PC-3 (cell line): ENCODE measurements at regions not wholly inside any gene's neighbourhood (a gene's known extent, or its start where the extent isn't known, plus 50 kb on each side); places are given as distances from the start of the nearest gene placed in this dataset.

Source experiments
- ATAC-seq: fragments of 200-7000 bp; cut with Tn5 transposase; 2 replicates; pipeline ENCODE4 v1.9.1; 2020; ENCODE audit warnings: mild to moderate bottlenecking, moderate library complexity
- BruUV-seq: library from RNA; stranded (reverse); fragments of 400-500 nt; replicated peaks from 2 replicates; lab custom pipeline; 2021; lab: Mats Ljungman, UMichigan
- CTCF ChIA-PET: fragments of 300-600 bp; sonication (Branson Sonifier 250); formaldehyde crosslinking; loops from one replicate; lab custom pipeline; 2022; ENCODE audit warnings: antibody characterized with exemption; lab: Charles Lee
- POLR2A ChIA-PET: fragments of 300-600 bp; sonication (Branson Sonifier 250); formaldehyde crosslinking; loops from one replicate; lab custom pipeline; 2022; ENCODE audit warnings: antibody characterized with exemption; ENCODE audit not compliant: unreplicated experiment; lab: Charles Lee
- DNase-seq: peaks from one replicate; pipeline ENCODE4 v3.0.0-alpha.2; 2015
- H2AFZ ChIP-seq: fragments of 300-600 bp; sonication (generic); 2 replicates; pipeline ENCODE4 v1.6.0; 2016; ENCODE audit warnings: antibody characterized with exemption, low read length
- H3F3A ChIP-seq: fragments of 300-600 bp; sonication (generic); one replicate; pipeline ENCODE4 v1.6.0; 2017; ENCODE audit warnings: antibody characterized with exemption, low read length, control low read depth, mild to moderate bottlenecking; ENCODE audit not compliant: unreplicated experiment
- H3K27ac ChIP-seq: fragments of 300-600 bp; sonication (generic); 2 replicates; pipeline ENCODE4 v1.5.1; 2016; ENCODE audit warnings: mild to moderate bottlenecking, low read length
- H3K27me3 ChIP-seq: fragments of 300-600 bp; sonication (generic); 2 replicates; pipeline ENCODE4 v1.6.1; 2016; ENCODE audit warnings: low read length, mixed read lengths
- H3K36me3 ChIP-seq: fragments of 300-600 bp; sonication (generic); 2 replicates; pipeline ENCODE4 v1.6.1; 2016; ENCODE audit warnings: low read depth, mixed run types, low read length, mixed read lengths
- H3K4me1 ChIP-seq: fragments of 300-600 bp; sonication (generic); 2 replicates; pipeline ENCODE4 v1.5.1; 2016; ENCODE audit warnings: low read length; ENCODE audit not compliant: insufficient read depth
- H3K4me2 ChIP-seq: fragments of 300-600 bp; sonication (generic); 2 replicates; pipeline ENCODE4 v1.6.0; 2016; ENCODE audit warnings: low read length
- H3K4me3 ChIP-seq: fragments of 300-600 bp; sonication (generic); 2 replicates; pipeline ENCODE4 v1.5.1; 2016; ENCODE audit warnings: mild to moderate bottlenecking, low read length, mixed read lengths
- H3K79me2 ChIP-seq: fragments of 300-600 bp; sonication (generic); 2 replicates; pipeline ENCODE4 v1.6.1; 2017; ENCODE audit warnings: low read length, mixed read lengths
- H3K9ac ChIP-seq: fragments of 300-600 bp; sonication (generic); 2 replicates; pipeline ENCODE4 v1.6.0; 2016; ENCODE audit warnings: mild to moderate bottlenecking, low read length
- H3K9me2 ChIP-seq: fragments of 300-600 bp; sonication (generic); replicated peaks from 2 replicates; pipeline ENCODE4 v1.6.1; 2016; ENCODE audit warnings: mixed run types, low read length, mixed read lengths
- H3K9me3 ChIP-seq: fragments of 300-600 bp; sonication (generic); 2 replicates; pipeline ENCODE4 v1.6.1; 2016; ENCODE audit warnings: low read length, mixed read lengths
- H4K20me1 ChIP-seq: fragments of 300-600 bp; sonication (generic); 2 replicates; pipeline ENCODE4 v1.6.1; 2016; ENCODE audit warnings: low read length, mixed read lengths
- CTCF ChIP-seq: fragments of 300-600 bp; sonication (generic); conservative IDR thresholded peaks from 2 replicates; pipeline ENCODE4 v1.5.1; 2017; ENCODE audit warnings: antibody characterized with exemption, low read depth, mild to moderate bottlenecking, low read length
- EZH2 ChIP-seq: fragments of 300-600 bp; sonication (generic); IDR thresholded peaks from one replicate; pipeline ENCODE4 v1.6.1; 2017; ENCODE audit warnings: antibody characterized with exemption, mild to moderate bottlenecking, low read length; ENCODE audit not compliant: unreplicated experiment
- EZH2phosphoT487 ChIP-seq: fragments of 300-600 bp; sonication (generic); IDR thresholded peaks from 2 replicates; pipeline ENCODE4 v1.6.1; 2018; ENCODE audit warnings: mild to moderate bottlenecking, antibody characterized with exemption, low read length, borderline replicate concordance
- intact Hi-C: fragments of 100-400 bp; cut with micrococcal nuclease; formaldehyde crosslinking; loops from 2 replicates; pipeline ENCODE4 v1.9.0; 2023

GRCh38 chr4:138039010-138039409, 203.1 kb downstream of the SLC7A11 start:
- no peak overlapping the region for H3K4me3 ChIP-seq
- H3K9me3 ChIP-seq: no peaks in the 10 kb centered on the region
- no peak overlapping the region for H3K4me2 ChIP-seq
- H3K9me2 ChIP-seq: no peaks in the 10 kb centered on the region
- no peaks in the 10 kb centered on the region for H3K36me3 ChIP-seq
- intact Hi-C loops: loop anchor here (5.0 to 10.0 kb wide), 4 partner anchors 116 to 833 kb away; no protein-coding TSS in a partner anchor
- no peaks in the 10 kb centered on the region for H4K20me1 ChIP-seq
- H2AFZ ChIP-seq: no peak overlapping the region
- H3K9ac ChIP-seq: no peak overlapping the region
- ChIA-PET CTCF (no interaction called here), POLR2A (no interaction called here)
- ATAC-seq (no peak), DNase-seq (no peak)
- H3K4me1 ChIP-seq: peaks cover 14% of the 10 kb centered on the region
- H3K27me3 ChIP-seq: no peaks in the 10 kb centered on the region
- TF ChIP-seq CTCF: no peak
- TF ChIP-seq EZH2: no peak
- no peak for TF ChIP-seq EZH2phosphoT487
- BruUV-seq: no TSS peak
- no peaks in the 10 kb centered on the region for H3K79me2 ChIP-seq
- H3K27ac ChIP-seq: no peak overlapping the region
- H3F3A ChIP-seq: no peaks in the 10 kb centered on the region

- Histone ChIP-seq H3K9ac (no peak overlapping the region), H3K9me2 (no peaks in the 10 kb centered on the region), H3K27me3 (no peaks in the 10 kb centered on the region), H4K20me1 (no peaks in the 10 kb centered on the region), H3K4me1 (peaks cover 14% of the 10 kb centered on the region), H3K36me3 (no peaks in the 10 kb centered on the region), H3K9me3 (no peaks in the 10 kb centered on the region), H3K79me2 (no peaks in the 10 kb centered on the region), H2AFZ (no peak overlapping the region), H3F3A (no peaks in the 10 kb centered on the region), H3K27ac (no peak overlapping the region), H3K4me2 (no peak overlapping the region), H3K4me3 (no peak overlapping the region)
- ChIA-PET CTCF (no interaction called here), POLR2A (no interaction called here)
- BruUV-seq: no TSS peak
- TF ChIP-seq CTCF: no peak
- TF ChIP-seq EZH2phosphoT487: no peak
- no peak for TF ChIP-seq EZH2
- DNase-seq: no peak
- no peak for ATAC-seq
- intact Hi-C loops: loop anchor here (2.0 to 10.0 kb wide), 5 partner anchors 117 to 835 kb away; no protein-coding TSS in a partner anchor
Observed at GRCh38 chr4:138037696-138038095, 204.5 kb downstream of the SLC7A11 start.

GRCh38 chr4:138035781-138036258, 206.3 kb downstream of the SLC7A11 start:
- TF ChIP-seq EZH2: no peak
- peak; percentile 75 for TF ChIP-seq CTCF
- no peak for TF ChIP-seq EZH2phosphoT487
- H3K27me3 ChIP-seq: no peaks in the 10 kb centered on the region
- no peaks in the 10 kb centered on the region for H3F3A ChIP-seq
- H3K4me1 ChIP-seq: peaks cover 14% of the 10 kb centered on the region
- no peak overlapping the region for H3K4me3 ChIP-seq
- ChIA-PET CTCF (interaction anchor here (0.9 to 1.7 kb wide), 6 partner anchors 55 to 644 kb away, joined by 3 to 24 read pairs (median 3); no protein-coding TSS in a partner anchor), POLR2A (no interaction called here)
- H3K36me3 ChIP-seq: no peaks in the 10 kb centered on the region
- peak overlapping the region; percentile 47 for H2AFZ ChIP-seq
- BruUV-seq: no TSS peak
- ATAC-seq (peak; percentile 85), DNase-seq (peak; percentile 79)
- H3K9me3 ChIP-seq: no peaks in the 10 kb centered on the region
- H3K27ac ChIP-seq: peak overlapping the region; percentile 91
- no peaks in the 10 kb centered on the region for H4K20me1 ChIP-seq
- H3K9ac ChIP-seq: peak overlapping the region; percentile 49
- intact Hi-C loops: loop anchor here (1.0 to 10.0 kb wide), 9 partner anchors 17 to 836 kb away; no protein-coding TSS in a partner anchor
- no peaks in the 10 kb centered on the region for H3K9me2 ChIP-seq
- H3K79me2 ChIP-seq: no peaks in the 10 kb centered on the region
- H3K4me2 ChIP-seq: peak overlapping the region; percentile 59
